GM18508 (cell line): ENCODE measurements at regions not wholly inside any gene's neighbourhood (a gene's known extent, or its start where the extent isn't known, plus 50 kb on each side); places are given as distances from the start of the nearest gene placed in this dataset.

ENCODE experiments used
- ATAC-seq: cut with Tn5 transposase; IDR thresholded peaks from one replicate; pipeline ENCODE4 v1.9.1; 2021; ENCODE audit warnings: moderate number of reproducible peaks; ENCODE audit not compliant: insufficient read depth, unreplicated experiment

DNA sequence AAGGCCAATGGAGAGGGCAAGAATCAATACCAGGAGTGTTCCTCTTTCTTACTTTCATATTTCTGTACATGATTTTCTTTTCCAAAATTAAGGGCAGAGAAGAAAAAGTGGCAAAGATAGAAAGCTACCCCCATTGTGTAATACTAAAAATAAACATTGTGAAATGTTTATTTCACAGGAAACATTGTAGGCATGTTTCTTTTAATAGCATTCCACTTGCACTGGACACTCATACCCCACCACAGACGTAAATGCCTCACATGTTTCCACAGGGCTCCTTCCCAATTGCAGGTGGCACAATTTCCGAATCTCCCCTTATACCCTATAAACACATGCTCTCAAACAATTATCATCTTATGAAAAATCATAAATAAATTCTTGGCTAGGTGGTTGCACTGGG is 645.1 kb upstream of the SETBP1 start:
- ATAC-seq = no peak

DNA sequence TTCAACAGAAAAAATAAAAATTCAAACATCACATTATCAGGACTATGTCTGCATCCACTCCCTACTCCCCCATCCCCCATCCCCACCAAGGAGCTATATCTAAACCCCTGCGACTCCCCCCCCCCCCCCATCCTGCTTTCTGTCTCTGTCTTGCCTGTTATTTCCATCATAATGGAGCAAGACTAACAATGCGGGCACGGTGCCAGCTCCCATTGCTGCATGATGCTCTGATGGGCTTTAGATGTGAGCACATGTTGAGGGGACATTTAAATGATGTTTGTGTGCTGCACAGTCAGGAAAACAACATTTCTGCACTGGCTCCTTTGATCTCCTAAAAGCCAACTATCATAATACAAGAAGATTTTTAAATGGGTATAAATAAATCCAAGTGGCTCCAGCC is 644.2 kb upstream of the SETBP1 start:
- no peak for ATAC-seq

DNA sequence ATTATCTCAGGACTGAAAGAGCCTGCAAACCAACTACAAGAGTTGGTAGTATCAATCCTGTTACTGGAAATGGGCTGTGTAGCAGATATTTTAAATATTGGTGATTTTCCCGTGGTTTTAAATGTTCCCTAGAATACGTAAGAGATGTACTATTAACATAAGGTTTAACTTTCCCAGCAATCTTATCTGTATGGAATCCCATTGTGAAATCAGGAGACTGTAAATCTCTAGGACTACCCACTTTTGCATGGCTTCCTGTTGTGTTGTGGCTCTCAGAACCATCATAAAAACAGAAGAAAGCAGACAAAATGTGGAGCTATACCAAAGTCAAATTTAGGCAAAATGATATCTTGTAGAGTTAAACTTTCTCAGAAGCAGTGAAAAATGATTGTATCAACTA is 641.5 kb upstream of the SETBP1 start:
- ATAC-seq = no peak

DNA sequence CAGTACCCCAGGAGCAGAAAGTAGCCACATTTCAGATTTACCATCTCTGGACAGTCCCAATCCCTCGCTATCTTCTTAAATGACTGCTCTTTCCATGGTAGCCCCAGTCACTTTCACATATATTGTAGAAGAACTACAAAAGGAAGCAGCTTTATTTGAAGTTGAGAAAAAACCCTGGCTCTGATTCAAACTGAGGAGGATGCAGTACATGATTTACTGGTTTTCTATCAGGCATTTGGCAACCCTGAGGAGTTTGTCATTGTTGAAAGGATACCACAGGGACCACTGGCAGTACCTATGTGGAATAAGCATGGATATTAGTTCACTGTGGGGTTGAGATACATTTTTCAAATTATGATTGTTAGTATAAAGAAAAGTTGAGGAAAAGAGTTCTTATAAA is 640.9 kb upstream of the SETBP1 start:
- ATAC-seq = no peak

DNA sequence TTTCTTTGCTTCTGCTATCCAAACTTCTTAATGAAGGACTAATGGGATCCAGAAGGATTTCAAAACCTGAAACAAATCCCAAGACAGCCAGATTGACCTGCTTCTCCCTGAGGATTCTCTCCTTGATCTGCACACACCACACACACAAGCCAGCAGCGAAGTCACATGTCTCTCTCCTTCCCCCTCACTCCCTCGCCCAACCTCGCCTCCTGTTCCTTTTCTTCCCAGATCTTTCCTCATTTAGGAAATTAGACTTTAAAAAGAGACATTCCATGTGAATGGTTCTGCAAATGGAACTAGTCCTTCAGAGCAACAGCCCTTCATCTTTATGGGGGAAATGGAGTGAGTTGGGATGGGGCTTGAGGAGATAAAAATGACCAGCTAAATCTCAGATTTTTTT is 639.1 kb upstream of the SETBP1 start:
- ATAC-seq = no peak

DNA sequence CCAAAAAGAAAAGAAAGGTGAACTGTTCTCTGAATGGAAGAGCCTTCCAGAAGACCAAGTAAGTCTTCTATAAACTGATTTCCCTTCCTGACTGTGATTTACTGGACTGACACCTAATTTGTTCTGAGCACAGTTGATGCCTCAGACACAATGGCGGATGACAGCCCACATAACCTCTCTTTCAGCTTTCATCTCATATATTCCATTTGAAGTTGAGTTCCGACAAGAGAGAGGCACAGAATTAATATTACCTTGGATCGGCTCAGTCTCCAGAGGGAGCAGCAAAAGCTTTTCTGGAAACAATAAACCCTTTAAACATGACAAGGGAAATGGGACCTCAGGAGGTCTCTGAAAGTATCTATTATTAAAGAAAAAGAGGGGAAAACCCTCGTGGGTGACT is 638.7 kb upstream of the SETBP1 start:
- no peak for ATAC-seq

DNA sequence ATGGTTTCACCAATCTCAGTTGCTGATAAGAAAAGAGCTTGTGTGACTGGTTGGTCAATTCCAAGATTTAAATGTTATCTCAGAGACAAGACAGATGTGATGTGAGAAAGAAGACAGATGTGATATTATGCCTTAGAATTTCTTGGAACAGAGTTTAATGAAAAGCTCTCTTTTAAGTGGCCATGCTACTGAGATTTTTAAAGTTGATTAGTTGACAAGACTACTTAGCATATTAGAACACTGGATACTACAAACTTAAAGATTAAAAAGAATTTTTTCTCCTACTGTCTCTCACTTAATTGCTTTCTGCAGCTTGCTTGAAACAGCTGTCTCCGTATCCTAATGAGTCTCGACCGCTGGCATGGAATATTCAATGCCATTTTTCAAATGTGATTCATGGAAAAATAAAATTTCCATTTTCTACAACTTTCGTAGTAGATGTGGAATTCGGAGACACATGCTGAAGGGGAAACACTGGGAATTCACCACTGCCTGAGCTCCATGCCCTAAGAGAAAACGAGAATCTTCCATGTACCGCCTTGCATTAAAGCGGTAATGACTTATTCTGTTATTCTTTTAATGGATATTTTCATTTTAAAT is 634.2 kb upstream of the SETBP1 start:
- no peak for ATAC-seq

DNA sequence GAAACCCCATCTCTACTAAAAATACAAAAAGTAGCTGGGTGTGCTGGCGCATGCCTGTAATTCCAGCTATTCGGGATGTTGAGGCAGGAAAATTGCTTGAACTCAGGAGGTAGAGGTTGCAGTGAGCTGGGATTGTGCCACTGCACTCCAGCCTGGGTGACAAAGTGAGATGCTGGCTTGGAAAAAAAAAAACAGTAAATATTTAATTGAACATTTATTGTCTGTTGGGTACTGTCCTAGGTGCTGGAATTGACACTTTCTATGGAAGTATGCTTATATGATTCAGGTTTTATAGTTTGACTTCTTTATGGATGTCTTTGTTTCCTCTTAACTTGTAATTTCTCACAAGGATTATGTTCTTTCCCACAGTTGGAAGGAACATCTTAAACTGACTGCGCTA is 633.1 kb upstream of the SETBP1 start:
- ATAC-seq = no peak

DNA sequence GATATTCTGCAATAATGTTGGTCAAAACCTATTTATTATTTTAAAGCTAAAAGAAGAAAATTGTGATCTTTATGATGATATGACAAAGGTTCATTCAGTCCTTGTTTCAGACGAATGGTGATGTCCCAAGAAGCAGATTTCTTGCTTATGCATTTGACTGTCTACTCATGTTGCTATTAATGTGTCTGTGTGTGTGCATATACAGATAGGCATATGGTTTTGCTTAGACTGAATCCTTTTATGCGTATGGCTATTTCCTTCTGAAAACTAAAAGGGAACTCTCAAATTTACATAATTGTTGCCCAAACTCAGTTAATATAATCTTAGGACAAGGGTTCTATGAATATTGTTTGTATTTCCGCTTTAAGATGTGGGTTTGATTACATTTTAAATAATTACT is 632.3 kb upstream of the SETBP1 start:
- ATAC-seq = no peak

DNA sequence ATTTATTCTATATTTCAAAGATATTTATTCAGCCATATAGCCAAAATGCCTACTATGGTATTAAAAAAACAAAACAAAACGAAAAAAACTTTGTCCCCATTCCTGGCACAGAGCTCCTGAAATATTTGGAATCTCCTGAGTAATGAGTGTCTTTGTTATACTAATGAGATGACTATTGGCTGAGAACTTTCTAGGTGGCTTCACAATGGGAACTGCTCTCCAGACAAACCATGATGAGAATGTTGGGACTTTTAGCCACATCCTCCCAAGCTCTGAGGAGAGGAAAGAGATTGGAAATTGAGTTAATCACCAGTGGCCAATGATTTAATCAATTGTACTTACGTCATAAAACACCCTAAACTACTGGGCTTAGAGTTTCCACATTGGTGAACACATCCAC is 631.8 kb upstream of the SETBP1 start:
- ATAC-seq = no peak

DNA sequence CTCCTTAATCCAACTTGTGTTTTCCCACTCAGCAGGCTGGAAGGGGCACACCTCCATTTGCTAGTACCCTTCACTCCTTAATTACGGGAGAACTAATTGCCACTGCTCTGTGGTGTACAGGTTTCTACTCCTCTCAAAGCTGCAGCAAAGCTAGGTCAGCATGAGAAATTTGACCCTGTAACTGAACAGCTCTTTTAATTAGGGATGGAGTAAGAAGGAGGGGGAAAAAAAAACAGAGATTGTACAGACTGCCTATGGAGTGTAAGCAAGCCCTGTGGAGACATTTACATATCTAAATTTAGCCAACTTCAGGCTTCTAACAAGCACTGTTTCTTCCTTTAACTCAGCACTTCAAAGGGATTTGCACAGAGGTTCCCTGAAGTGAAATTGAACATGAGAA is 629.7 kb upstream of the SETBP1 start:
- ATAC-seq = no peak

DNA sequence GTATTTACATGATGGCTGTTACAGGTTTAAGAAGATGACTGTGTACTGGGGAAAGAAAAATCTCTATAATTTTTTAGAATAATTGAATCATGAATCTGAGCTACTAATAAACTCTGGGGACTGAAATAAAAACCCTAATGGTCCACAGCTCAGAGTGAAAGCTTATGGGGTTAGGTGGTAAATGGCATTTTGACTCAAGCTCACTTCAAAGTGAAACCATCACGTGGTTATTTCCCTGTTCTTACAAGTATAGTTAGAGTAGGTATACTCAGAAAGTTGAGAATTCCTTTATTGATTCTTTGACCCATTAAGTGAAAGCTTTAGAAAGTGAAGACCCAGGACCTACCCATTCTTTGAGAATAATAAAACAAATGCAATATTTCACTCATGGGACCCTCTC is 626.2 kb upstream of the SETBP1 start:
- peak; percentile 60 for ATAC-seq

DNA sequence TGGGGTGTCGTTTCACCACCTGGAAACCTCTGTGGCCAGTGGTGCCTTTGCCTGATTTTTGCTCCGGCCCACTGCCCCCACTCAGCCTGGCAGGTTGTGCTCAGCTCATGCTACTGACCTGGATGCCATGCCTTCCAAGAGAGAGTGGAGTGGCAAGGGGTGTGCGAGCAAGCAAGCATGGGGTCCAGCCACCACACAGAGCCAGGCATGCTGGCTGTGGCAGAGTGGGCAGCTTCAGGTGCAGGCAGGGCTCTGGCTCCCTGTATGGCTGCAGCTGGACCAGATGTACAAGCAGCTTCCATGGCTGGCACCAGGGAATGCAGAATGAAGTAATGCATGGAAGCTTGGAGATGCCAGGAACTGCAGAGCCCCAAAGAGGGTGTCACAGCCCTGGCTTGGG is 620.5 kb upstream of the SETBP1 start:
- ATAC-seq = no peak

DNA sequence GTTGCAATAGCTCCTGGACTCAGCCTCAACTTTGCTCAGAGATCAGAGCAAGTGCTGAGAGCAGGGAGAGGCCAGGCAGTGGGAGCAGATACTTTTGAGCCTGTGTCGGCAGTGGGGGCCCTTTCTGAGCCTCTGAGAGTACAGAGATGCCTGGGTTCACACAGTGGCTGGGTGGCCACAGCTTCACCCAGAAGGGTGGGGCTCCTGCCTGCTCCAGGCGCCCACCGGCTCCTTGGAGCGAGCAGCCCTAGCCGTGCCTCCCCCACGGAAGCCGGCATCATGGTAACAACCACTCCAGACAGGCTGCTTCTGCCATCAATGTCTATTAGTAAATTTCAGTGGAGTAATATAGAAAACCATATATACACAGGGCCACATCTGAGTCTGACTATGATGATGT is 619.2 kb upstream of the SETBP1 start:
- ATAC-seq = no peak

DNA sequence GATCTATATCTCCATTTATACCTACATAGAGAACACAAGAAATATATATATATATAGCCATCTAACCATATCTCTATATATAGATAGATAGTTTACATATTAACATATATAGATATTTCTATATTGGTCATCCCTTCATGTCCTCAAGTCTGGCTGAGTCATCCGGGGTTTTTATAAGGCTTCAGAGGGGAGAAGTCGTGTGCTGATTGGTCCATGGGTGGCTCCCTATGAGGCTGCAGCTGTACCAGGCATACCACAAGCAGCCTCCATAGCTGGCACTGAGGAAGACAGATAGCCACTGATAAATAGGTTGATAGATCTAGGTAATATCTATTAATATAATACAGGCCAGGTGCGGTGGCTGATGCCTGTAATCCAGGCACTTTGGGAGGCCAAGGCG is 618.3 kb upstream of the SETBP1 start:
- ATAC-seq = peak; percentile 80

DNA sequence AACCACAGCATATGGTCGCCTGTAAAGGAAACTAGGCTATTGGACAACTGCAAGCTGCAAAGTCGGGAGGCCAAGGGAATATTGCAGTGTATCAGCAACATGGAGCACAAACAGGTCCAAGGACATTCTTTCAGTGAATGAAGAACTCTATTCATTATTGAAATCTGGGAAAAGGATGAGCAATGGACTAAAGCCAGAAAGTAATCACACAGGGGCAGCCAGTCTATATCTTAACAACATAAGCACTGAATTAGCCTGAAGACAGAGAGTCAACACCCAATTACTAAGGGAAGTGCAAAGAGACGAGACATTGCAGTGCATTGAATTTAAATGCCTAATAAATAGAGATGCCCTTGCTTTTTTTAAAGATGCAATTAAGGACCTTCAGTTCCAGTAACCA is 615.5 kb upstream of the SETBP1 start:
- ATAC-seq = no peak

DNA sequence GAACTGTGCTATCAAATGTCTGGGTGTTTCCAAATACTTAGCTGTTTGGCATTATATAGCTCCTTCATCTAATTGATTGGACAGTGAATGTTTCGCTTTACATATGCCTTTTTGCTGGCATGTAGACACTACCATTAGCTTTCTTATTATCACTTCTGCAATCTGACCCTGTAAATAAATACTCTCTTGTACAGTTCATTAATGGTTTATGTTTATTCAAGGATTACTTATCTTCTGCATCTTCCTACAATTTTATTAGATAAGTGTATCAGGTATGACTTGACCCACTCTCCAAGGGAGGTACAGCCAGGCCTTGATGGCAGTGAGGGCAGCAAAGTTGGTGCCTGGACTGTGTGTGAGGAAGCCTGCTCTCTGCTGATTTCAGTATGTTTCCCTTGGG is 614.1 kb upstream of the SETBP1 start:
- ATAC-seq = no peak

DNA sequence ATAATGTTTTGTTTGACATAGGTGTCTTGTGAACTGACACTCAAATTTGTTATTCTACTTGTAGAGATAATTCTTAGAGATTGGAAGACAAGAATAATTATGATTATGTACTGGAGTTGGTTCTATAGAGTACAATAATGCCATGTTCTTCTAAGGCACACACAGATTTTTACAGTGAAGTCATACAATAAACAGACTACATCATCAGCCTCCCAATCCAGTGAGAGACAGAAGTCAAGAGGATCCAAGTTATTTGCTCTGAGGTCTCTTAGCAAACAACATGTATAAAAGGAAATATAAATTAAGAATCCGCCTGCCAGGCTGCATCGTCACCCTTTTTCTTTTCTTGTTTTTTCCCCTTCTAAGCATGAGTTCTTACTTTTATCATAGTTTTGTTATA is 613.5 kb upstream of the SETBP1 start:
- no peak for ATAC-seq

DNA sequence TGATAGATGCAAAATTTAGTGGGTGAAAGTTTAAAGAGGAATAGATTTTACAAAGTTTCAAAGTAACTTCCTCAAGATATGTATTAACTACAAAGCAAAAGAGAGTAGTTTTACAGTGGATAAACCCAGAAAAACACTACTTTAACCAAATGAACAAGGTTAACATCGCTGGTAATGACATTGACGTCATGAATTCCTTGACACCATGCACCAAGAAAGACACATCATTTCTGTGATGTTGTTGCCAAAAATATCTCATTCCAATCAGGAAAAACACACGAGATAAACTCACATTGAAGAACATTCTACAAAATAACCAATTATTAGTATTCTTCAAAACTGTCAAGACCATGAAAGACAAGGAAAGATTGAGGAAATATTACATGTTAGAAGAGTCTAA is 605.6 kb upstream of the SETBP1 start:
- ATAC-seq = no peak

DNA sequence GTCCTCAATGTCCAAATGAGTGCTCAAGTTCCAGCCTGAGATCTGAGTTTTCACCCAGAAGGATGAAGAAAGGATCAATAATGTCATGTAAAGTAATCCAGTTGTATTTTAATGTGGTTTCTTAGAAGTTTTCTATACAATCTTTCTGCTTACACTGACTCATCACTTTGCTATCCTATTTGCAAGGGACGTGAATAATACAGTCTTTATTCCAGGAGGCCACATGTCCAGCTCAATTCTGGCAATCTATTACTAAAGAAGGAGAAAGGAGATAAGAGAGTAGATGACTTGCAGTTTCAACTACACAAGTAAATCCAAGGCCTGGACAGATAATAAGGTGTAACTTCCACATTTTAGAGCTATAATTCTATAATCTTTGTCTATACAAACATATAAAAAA is 601.1 kb upstream of the SETBP1 start:
- ATAC-seq = no peak

DNA sequence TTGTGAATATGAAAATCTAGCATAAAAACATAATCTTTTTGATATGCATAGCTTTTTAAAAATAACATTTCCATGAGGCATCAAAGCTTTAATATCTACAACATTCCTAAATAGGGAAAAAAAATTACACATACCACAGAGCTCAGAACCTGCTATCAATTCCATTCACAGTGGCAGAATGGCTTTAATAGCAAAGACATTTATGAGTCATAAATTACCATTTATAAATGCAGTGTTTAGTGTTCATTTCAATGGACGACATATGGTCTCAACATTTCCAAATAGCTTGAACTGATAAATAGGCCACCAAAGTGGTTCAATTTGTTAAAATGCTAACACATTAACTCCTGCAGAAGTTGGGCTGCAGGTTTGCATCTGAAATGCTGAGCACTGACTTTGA is 600.6 kb upstream of the SETBP1 start:
- no peak for ATAC-seq

DNA sequence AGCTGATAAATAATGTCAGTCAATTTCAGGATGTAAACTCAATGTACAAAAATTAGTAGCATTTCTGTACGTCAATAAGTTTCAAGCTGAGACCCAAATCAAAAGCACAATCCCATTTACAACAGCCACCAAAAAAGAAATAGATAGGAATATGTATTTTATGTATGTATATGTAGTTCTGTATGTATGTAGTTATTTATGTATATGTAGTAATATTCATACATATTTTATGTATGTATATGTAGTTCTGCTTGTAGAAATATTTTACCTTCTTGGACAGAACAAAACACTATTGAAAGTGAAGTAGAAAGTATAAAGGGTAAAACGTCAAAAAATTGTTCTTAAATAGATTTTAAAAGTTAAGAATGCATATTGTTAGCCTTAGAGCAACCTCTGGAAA is 591.0 kb upstream of the SETBP1 start:
- no peak for ATAC-seq

DNA sequence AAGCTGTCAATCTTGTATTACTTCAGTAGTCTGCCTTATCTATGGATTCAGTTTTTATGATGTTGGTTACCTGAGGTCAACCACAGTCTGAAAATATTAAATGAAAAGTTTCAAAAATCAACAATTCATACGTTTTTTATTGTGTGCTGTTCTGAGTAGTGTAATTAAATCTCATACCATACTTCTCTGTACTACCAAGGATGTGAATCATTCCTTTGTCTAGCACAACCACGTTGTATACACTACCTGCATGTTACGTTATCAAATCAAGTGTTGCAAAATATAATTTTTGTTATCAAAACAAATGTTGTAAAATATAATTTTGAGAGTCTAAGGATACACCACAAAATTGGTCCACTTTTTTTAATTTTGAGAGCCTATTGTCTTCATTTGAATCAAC is 590.2 kb upstream of the SETBP1 start:
- no peak for ATAC-seq
